Hepatic stellate cell (primary cell): ENCODE measurements at regions not wholly inside any gene's neighbourhood (a gene's known extent, or its start where the extent isn't known, plus 50 kb on each side); places are given as distances from the start of the nearest gene placed in this dataset.

ENCODE experiments used
- DNase-seq: peaks from one replicate; pipeline ENCODE4 v3.0.0; 2011; ENCODE audit warnings: low spot score

DNA sequence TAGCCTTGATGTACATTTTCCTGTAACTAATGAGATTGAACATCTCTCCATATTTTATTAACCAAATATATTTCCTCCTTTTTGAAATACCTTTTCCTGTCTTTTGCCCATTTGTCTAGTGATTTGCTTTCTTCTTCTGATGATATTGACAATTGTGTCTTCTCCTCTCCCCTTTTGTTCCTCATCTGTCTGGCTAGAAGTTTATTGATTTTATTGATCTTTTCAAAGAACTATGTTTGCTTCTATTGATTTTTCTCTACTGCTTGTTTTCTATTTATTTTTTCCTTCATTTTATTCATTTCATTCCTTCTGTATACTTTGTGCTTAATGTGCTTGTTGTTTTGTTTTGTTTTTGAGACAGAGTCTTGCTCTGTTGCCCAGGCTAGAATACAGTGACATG lies 181.4 kb upstream of the SMIM23 start:
- no peak for DNase-seq

DNA sequence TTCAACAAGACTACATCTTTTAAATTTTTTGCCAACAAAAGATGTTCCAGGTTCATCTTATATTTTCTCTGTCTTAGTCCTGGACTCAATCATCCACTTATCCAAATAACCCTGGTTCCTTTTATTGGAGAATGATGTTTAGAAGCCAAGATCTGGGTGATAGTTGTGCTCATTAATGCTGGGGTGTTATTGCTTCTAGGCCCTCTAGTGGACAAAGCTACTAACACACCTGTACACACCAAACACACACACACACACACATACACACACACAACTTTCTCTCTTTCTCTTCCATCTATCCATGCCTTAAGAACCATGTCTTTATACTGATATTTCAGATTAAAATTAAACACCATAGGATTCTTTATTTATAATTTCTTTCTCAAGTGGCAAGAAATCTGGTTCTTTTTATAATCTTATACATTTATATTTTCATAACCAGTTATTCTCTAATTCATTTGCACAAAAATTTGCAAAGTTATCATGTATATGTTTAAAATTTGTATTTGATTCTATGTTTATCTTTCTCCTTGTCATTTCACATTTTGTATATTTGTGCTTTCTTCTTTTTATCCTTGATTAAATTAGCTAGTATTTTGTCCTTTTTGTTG lies 179.1 kb upstream of the SMIM23 start:
- no peak for DNase-seq

DNA sequence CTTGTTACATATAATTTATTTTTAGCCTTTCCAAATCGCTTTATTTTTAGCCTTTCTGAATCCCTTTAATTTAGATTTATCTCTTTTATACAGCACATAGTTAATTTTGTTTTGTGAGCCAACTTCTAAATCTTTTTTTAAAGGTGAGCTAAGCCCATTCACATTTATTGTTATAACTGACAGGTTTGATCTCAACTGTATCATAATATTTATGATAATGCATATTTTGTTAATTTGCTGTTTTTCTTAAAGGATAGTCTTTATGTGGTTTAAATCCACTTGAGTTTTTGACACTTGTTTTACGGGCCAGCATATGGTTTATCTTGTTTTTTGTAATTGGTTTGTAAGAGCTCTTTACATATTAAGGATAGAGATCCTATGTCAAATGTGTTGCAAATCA lies 177.8 kb upstream of the SMIM23 start:
- DNase-seq: no peak

DNA sequence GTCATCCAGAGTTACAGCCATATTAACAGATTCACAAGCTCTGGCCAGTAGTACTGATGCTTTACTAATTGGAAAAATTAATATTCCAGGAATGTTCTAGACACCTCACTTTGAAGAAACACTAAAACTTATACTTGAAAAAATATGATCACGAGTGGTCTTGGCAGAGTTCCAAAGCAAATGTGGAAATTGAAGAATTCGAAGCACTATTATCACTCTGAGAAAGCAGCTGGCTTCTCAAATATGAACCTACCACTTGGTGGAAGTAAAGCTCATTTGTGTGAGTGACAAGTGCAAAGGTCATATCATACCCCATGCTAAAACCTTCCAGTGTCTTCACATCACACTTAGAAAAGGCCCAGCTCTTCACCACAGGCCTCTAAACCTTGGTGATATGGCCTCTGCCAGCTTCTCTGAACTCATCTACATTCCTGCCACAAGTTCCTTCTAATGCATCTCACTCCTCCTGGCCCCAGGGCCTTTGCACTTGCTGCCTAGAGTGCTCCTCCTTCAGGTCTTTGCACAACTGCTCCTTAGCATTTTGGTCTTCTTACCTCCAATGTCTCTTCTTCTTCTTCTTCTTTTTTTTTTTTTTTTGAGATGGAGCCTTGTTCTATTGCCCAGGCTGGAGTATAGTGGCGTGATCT lies 175.7 kb upstream of the SMIM23 start:
- no peak for DNase-seq

DNA sequence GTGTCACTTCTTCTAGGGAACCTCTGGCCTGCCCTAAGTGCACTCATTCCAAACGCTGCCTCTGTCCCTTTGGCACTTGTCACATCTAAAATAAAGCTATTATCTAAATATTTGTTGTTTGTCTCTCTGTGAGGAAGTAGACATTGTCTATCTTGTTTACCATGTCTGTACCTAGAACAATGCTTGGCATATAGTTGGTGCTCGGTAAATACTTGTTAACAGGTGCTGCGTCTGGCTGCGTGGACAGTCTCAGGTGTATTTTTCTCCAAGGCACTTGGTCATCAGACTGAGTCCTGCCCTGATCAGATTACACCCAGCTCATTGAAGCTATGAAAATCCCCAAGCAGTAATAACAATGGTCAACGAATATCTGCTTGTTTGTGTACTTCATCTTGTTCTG lies 174.9 kb upstream of the SMIM23 start:
- DNase-seq: no peak

DNA sequence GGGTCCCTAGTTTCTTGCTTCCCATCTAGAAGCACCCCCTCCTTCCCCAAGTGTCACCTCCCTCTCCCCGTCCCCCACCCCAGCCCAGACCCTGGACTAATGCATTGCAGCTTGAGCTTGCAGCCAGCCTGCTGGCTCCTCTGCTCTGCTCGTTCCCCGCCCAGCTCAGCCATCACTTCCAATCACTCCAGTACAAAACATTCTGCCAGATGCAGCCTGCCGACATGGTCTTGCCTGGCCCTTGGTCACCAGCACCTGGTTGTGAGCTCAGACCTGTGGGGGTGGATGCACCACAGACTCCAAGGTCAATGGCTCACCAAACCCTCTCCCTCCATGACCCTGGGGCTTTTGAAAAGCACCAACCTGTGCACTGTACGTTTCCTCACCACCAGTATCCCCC lies 172.9 kb upstream of the SMIM23 start:
- DNase-seq: no peak

DNA sequence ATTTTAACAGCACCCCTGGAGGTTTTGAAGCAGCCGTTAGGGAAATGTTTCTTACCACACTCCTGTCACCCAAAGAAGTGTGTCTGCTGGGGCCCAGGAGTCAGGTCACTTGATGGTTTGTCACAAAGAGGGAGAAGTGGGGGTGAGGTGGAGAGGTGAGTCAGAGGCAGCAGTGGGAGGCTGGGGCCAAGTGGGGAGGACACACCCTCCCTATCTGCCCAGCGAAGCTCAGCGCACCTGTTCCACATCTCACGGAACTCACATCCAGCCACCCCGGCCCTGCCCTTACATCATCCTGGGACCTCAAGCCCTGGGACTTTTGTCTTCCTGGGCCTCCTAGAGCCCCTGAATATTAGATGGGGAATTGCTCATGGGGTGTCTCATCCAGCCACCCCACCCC lies 171.1 kb upstream of the SMIM23 start:
- no peak for DNase-seq

DNA sequence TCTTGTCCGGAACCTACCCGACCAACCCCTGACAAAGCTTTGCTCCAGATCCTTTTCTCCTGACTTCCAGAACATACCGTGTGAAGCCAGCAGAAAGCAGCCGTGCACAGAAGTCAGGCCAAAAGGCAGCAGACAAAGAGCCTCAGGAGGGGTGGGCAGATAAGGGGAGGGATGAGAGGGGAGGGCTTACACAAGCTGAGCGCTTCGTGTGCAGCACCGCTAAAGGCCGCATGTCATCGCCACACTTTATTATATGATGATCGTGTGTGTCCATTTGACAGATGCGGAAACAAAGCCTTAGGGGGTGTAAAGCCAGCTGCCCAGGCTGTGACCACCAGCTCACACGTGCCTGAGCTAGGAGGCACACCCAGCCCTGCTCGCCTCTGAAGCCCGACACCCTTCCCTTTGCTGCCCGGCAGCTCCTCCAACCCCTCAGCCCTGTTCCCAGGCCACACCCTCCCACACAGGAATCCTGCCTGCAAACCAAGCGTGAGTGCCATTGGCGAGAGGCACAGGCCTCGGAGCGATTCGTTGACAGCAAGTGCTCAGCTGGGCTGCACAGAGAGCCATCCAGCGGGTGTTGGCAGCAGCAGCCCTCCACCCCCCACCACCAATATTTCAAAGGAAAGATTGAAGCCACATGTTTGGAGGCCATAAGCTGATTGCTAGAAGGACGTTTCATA lies 170.5 kb upstream of the SMIM23 start:
- DNase-seq: no peak

DNA sequence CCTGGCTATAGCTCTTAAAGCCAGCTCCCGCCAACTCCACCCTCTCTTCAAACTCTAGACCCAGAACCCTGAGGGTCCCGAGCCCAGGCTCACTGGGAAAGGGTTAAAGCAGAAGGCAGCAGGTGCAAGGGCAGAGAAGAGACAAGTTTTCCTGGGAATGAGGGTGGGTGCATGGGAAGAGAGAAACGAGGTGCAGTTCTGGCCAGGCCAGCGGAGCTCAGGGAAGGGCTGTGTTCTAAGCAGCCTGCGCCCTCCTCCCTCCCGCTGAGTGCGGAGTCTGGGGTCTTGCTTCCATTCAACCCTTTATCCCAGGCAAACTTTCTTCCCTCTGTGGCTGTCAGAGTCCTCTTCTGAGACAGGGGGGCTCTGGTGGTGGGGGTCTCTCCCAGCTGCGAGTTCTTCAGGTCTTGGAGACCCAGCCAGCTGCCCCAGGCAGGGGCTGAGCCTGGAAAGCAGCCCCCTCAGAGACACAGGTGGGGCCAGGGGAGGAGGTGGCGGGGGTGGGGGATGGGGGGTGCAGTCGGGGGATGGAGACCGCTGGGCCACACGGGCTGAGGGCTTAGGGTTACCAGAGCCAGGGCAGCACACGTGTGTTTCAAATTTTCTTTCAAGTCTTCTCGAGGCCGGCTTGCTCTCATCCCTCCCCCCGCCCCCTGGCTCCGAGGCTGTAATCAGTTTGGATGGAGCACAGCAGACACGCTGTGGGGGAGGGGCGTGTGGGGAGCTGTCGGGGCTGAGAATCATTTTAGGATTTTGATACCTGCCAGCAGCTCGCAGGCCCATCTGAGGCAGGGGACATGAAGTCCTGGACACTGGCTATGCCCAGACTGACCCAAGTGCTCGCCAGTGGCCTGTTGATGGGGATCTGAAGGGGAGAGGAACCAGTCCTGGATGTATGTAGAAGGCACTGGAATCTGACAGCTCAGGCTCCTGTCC lies 169.6 kb upstream of the SMIM23 start:
- DNase-seq: no peak

DNA sequence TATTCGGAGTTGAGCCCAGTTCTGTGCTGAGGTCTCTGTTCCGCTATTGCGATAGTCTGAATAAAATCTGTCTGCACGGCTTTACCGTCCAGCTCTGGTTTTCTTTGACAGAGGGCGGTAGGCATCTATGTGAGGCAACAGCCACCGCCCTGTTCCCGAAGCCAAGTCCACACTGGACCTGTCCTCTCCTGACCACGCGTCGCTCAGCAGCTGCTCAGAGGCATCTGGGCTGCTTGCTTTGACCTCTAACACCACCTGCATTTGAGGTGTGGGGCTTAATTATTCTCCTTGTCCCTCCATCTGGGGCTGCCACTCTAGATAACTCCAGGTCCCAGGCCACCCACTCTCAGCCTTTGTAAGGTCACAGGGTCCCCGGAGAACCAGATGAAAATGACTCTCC lies 168.4 kb upstream of the SMIM23 start:
- DNase-seq: no peak

DNA sequence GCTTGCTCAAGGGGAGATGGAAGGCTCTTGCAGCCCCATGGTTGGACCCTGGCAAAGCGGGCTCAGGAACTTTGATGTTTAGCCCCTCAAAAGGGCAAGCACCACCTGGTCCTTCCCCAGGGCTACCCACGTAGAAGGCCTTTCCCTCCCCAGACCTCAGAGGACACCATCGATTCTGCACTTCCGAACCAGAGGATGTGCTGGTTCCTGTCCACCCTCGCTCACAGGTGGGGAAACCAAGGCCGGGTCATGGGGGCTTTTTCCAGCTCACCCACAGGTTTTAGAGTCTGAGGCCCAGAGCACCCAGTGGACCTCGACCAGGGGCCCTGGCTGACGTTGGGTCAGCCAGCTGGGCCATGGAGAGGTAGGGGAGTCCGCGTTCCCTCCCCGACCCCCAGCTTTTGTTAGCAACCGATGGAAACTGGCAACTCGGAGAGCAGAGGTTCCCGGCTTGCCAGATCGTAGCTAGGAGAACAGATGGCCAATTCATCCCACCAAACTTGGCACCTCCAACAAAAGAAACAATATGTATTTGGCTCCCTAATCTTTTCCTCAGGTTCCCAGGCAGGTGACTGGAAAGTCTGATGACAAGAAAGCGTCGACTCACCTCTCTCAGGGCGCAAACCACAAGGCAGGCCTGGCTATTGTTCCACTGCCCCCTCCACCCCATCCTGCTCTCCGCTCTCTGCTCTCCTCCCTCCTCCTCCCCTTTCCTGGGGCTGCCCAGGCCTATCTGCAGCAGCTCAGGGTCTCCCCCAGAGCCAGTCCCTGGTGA lies 167.6 kb upstream of the SMIM23 start:
- DNase-seq: no peak

DNA sequence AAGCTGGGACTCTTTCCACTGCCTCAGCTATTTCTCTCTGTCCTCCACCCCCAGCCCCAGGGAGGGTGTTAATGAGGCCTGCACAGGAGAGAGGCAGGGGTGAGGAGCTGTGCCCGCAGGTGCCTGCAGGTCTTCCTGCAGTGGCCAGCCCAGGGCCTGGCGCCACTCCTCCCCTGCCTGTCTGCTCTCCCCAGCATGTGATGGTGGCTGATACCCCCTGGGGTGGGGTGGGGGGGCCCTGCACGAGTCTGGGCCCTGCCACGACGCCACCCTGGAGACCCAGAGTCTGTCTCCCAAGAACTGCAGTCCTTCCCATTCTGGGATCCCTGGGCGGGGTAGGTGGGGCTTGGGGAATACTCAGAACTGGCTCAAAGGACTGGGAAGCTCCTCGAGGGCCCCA lies 166.4 kb upstream of the SMIM23 start:
- DNase-seq: no peak

DNA sequence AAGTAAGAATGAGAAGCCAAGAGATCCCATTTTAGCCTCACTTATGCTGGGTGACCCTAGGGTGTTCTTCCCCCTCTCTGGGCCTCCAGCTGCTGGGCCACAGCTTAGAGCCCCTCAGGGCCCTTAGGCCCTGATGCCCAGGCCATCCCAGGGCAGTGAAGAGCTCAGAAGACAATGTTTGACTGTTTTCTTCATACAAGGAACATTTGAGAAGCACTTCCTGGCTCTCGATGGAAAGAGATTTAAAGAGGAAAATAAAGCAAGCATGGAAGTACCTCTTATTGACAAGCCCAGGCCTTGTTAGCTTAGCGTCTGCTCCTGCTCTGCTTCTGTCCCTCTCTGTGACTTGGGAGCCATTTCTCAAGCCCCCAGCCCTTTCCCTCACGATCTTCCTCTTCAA lies 165.9 kb upstream of the SMIM23 start:
- DNase-seq: no peak

DNA sequence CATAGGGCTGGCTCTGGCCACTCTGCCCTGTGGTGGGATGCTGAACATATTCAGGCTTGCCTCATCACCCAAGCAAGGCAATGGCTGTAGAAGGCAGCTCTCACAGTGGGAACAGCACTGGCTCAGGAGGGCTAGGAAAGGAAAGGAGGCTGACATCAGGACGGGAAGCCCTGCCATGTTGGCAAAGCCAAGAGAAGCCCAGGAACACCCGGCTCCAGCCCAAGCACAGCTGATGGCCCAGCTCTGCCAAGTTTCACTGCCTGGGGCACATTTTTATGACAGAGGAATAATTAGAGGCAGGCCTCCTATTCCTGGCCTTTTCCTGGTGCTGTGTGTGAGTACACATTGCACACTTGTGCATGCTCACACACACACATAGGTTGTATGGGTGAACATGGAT lies 163.6 kb upstream of the SMIM23 start:
- DNase-seq: no peak

DNA sequence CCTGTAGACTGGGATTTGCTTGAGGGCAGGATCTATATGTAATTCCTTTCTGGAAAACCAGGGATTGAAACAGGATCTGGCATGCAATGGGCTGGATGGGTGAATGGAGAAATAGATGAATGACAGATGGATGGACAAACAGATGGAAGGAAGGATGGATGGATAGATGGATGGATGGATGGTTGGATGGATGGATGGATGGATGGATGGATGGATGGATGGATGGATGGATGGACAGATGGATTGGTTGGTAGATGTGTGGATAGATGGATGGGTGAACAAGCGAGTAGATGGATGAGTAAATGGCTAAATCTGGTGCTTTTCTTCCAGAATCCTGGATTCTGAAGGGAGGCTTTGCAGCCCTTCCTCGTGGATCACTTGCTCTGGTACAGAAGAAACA lies 162.5 kb upstream of the SMIM23 start:
- DNase-seq: no peak

DNA sequence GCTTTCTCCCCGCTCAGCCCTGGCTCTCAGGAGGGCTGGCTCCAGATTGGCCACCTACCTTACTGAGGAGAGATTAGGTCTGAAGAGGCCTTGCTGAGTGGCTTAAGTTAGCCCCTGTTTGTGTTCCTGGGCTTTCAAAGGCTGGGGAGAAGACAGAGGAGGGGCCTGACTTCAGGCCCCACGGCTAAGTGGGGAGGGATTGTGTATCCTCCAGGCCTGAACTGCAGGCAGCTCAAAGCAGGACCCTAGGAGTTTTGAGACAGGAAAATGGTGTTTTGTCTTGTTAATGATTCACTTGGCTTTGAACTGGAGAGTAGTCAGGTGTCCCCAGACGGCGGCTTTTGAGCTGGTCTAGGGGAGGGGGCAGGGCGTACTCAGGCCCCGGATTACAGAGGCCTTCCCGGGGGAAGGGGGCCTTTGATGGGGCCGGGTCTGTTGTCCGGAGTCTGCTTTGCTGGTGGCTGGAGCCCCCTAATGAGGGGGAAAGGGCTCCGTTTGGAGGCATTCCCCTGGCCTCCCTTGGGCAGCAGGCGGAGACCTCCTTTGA lies 162.0 kb upstream of the SMIM23 start:
- no peak for DNase-seq

DNA sequence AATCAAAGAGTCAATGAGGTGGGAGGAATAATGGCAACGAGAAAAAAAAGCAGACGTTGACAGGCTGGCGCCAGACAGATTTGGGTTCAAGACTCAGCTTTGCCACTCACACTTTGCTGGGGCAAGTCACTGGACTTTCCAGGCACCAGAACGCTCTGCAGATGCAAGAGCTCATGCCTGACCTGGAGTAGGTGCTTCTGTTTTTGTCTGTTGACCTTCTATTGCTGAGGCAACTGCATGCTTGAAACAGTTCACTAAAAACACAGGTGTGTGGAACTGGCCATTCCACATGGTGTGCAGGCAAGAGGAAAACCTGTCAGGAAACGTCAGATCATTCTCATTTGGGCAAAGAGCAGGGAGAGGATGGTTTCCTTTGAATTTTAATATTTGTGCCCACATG lies 161.2 kb upstream of the SMIM23 start:
- no peak for DNase-seq

DNA sequence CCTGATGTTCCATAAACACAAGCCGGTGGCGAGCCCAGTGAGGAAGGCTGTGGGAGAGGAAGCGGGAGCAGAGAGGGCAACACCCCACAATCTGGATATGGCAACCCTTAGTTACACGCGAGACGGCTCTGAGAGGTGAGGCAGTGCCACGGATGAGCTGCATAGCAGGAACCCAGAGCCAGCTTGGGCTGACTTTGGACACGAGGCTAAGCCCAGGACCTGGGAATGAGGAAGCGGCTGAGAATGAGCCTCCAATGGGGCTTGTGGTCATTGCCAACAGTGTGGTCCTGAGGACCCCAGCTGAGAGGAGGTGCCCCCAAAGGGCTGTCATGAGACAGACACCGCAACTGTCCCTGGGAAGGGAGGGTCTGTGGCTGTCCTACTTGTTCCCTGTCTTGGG lies 160.0 kb upstream of the SMIM23 start:
- no peak for DNase-seq

DNA sequence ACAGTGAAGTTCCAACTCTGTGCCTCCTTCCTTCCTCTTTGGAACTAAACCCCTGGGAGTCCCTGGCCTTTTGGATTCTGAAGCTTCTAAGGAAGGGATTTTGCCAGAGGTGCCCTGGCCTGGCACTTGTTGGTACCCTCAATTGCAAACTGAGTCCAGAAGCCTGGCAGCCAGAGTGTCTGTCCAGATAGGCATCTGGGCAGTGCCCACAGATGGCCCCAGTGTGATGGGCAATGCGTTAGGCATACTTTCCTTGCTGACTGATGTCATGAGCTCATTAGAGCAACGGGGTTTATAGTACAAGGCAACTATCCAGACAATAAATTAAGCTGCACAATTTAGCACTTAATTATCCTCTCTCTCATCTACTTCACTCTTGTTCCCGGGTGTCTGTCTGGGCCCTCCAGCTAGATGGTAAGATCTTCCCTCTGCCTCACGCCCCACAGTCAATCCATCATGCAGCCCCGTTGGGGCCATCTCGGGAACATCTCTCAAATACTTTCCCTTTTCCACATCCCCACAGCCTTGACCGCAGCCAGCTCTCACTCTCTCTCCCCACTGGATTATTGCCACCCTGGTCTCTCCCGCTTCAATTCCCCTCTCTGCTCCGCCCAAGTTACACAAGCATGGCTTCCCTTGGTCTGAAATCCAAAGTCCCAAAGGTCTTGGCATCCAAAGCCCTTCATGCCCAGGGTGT lies 157.5 kb upstream of the SMIM23 start:
- DNase-seq: no peak

DNA sequence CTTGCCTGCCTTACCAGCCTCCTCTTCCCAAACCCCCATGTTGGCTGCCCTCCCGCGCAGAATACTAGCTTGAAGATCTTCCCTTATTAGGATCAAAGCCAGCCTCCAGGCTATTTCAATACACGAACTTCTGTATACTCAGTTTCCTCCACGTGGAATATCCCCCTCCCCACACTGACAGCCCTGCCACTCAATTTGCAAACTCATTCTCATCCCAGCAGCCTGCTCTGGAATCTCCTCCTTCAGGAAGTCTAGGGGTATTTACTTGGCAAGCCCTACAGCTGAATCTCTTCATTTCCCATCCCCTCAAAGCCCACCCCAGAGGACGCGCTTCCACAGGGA lies 157.0 kb upstream of the SMIM23 start:
- no peak for DNase-seq

DNA sequence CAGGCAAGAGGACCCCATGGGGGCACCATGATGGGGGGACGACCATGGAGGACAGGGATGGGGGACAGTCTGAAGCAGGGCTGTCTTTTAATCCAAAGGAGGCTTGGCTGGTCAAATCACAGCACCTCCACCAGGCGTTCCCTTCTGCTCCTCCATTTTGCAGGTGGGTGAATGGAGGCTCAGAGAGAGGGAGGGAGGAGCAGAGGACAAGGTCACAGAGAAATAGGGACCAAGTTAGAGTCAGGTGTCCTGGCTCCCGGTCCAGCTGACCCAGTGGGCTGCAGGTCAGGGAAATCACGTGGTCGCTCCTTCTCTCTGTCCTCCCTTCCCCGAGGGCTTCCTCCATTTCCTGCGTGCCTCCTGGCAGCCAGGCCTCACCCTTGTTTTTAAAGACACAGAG lies 156.4 kb upstream of the SMIM23 start:
- DNase-seq: no peak
